Activated T-cell treated with anti-CD3 and anti-CD28 coated beads for 24 hours (primary cell): ENCODE measurements at regions not wholly inside any gene's neighbourhood (a gene's known extent, or its start where the extent isn't known, plus 50 kb on each side); places are given as distances from the start of the nearest gene placed in this dataset.
"Not testable (repeated sequence)": the region's sequence is repeated elsewhere in the genome, so short reads cannot be mapped to it uniquely, and the experiment has no call there.

ENCODE experiments used
- DNase-seq: peaks from one replicate; pipeline ENCODE4 v3.0.0-alpha.2; 2020; ENCODE audit warnings: low read depth

- no peak for DNase-seq
Observed at GRCh38 chr14:25546826-25547225, 496.9 kb upstream of the STXBP6 start.

GRCh38 chr14:25537846-25538455 is 488.0 kb upstream of the STXBP6 start:
- DNase-seq, result no peak

- no peak for DNase-seq
Observed at GRCh38 chr14:25526290-25526689, 476.3 kb upstream of the STXBP6 start.

- DNase-seq, result no peak
Observed at GRCh38 chr14:25522926-25523325, 473.0 kb upstream of the STXBP6 start.

- no peak for DNase-seq
Observed at GRCh38 chr14:25522116-25522515, 472.2 kb upstream of the STXBP6 start.

GRCh38 chr14:25521616-25522015 is 471.7 kb upstream of the STXBP6 start:
- no peak for DNase-seq

- no peak for DNase-seq
Observed at GRCh38 chr14:25520821-25521220, 470.9 kb upstream of the STXBP6 start.

GRCh38 chr14:25518364-25518763 is 468.4 kb upstream of the STXBP6 start:
- no peak for DNase-seq

- no peak for DNase-seq
Observed at GRCh38 chr14:25516838-25517237, 466.9 kb upstream of the STXBP6 start.

- DNase-seq, result no peak
Observed at GRCh38 chr14:25508845-25509244, 458.9 kb upstream of the STXBP6 start.

GRCh38 chr14:25501749-25502148 is 451.8 kb upstream of the STXBP6 start:
- DNase-seq, result no peak

- no peak for DNase-seq
Observed at GRCh38 chr14:25488961-25489360, 439.0 kb upstream of the STXBP6 start.

- DNase-seq, result no peak
Observed at GRCh38 chr14:25485381-25485780, 435.4 kb upstream of the STXBP6 start.

- no peak for DNase-seq
Observed at GRCh38 chr14:25484906-25485305, 435.0 kb upstream of the STXBP6 start.

- DNase-seq, result no peak
Observed at GRCh38 chr14:25484235-25484634, 434.3 kb upstream of the STXBP6 start.

- DNase-seq, result no peak
Observed at GRCh38 chr14:25477316-25478098, 427.6 kb upstream of the STXBP6 start.

GRCh38 chr14:25472700-25473099 is 422.8 kb upstream of the STXBP6 start:
- DNase-seq, result no peak

GRCh38 chr14:25464772-25465171 is 414.8 kb upstream of the STXBP6 start:
- no peak for DNase-seq

GRCh38 chr14:25464078-25464477 is 414.1 kb upstream of the STXBP6 start:
- no peak for DNase-seq

- DNase-seq, result no peak
Observed at GRCh38 chr14:25463480-25463879, 413.5 kb upstream of the STXBP6 start.

GRCh38 chr14:25461780-25462179 is 411.8 kb upstream of the STXBP6 start:
- no peak for DNase-seq

- no peak for DNase-seq
Observed at GRCh38 chr14:25444381-25444780, 394.4 kb upstream of the STXBP6 start.

- not testable (repeated sequence) for DNase-seq
Observed at GRCh38 chr14:25440382-25440781, 390.4 kb upstream of the STXBP6 start.

GRCh38 chr14:25436906-25437305 is 387.0 kb upstream of the STXBP6 start:
- DNase-seq, result no peak
